Stomach (tissue), 8 donors: ENCODE measurements at regions not wholly inside any gene's neighbourhood (a gene's known extent, or its start where the extent isn't known, plus 50 kb on each side); places are given as distances from the start of the nearest gene placed in this dataset.

Source experiments
- DNase-seq, 2 donors: peaks; one replicate each; pipeline versions ENCODE4 v3.0.0 to v3.0.0-alpha.2; 2013 to 2019
- H3K27ac ChIP-seq, 5 donors: fragments of 200-600 bp in 4 of 5; sonication (generic) in 4 of 5; one replicate each; pipeline ENCODE4 v1.5.1; 2013 to 2019; ENCODE audit warnings: mild to moderate bottlenecking in 1 of 5, moderate library complexity in 1 of 5
- H3K27me3 ChIP-seq, 3 donors: fragments of 200-600 bp; sonication (generic); one replicate each; pipeline ENCODE4 v1.5.1; 2017 to 2019; ENCODE audit warnings: mixed run types in 1 of 3
- H3K36me3 ChIP-seq, 4 donors: fragments of 200-600 bp; sonication (generic); 1 replicate in 3 of 4; 2 replicates in 1 of 4; pipeline ENCODE4 v1.5.1; 2016 to 2019
- H3K4me1 ChIP-seq, 4 donors: fragments of 200-600 bp; sonication (generic); one replicate each; pipeline ENCODE4 v1.5.1; 2016 to 2019
- H3K4me3 ChIP-seq, 4 donors: fragments of 200-600 bp; sonication (generic) in 3 of 4; one replicate each; pipeline ENCODE4 v1.5.1; 2016 to 2019; ENCODE audit warnings: mild to moderate bottlenecking in 1 of 4
- H3K9me3 ChIP-seq, 4 donors: fragments of 200-600 bp; sonication (generic); one replicate each; pipeline ENCODE4 v1.5.1; 2016 to 2019
- EP300 ChIP-seq: sonication (generic); formaldehyde crosslinking; IDR thresholded peaks from one replicate; pipeline ENCODE4 v1.6.1; 2017; ENCODE audit warnings: antibody characterized with exemption
- POLR2A ChIP-seq, 4 donors: fragments of 450-650 bp; IDR thresholded peaks; one replicate each; pipeline ENCODE4 v1.6.1; 2016; ENCODE audit warnings: antibody characterized with exemption in 4 of 4, control low read depth in 2 of 4, mild to moderate bottlenecking in 1 of 4, moderate library complexity in 1 of 4
- POLR2AphosphoS5 ChIP-seq, 3 donors: sonication (generic); formaldehyde crosslinking; IDR thresholded peaks; one replicate each; pipeline ENCODE4 v1.6.1; 2016; ENCODE audit warnings: antibody characterized with exemption in 3 of 3
- WGBS, 5 donors: extraction: QIAGEN DNeasy Blood & Tissue Kit in 3 of 5; methylation state at CpG; one replicate each; pipeline versions ENCODE4 v1.1.5 to v1.1.7; 2013 to 2018; 5-methylcytosine and 5-hydroxymethylcytosine counted together
- intact Hi-C: fragments of 100-400 bp; cut with DNase I; formaldehyde crosslinking; loops from one replicate; pipeline ENCODE4 v1.15.1; 2023; ENCODE audit warnings: low total_unique reads
- TF ChIP-seq, protein P1 (sequence below), 7 experiments: fragments of 450-650 bp in 4 of 7; fragments of 200-600 bp in 3 of 7; sonication (generic) in 3 of 7; IDR thresholded peaks; one replicate each; pipeline ENCODE4 v1.5.1; 2016 to 2019; ENCODE audit warnings: antibody characterized with exemption in 7 of 7, control low read depth in 2 of 7, mild to moderate bottlenecking in 1 of 7
- donor health status: healthy with polysubstance abuse.
- donor health status: Bipolar disorder and iron deficiency.
- donor health status: healthy.

DNA sequence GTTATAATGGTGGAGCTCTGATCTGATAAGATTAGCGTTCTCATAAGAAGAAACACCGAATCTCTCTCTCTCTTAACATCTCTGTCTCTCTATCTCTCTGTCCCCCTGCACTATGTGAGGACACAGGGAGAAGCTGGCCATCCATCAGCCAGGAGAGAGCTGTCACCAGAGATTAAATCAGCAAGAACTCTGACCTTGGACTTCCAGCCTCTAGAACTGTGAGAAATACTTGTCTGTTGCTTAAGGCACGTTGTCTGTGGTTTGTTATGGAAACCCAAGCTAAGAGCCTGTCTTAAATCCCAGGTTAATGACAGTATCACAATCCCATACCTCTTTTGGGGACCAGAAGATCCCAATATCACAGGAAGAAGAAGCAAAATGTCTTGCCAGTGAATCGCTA is 132.0 kb upstream of the AKR1E2 start:
- 82 to 90% (median 87%) methylated on average over 4 of the region's 4 CpGs for whole genome bisulfite sequencing, 5 donors
- Histone ChIP-seq H3K4me3 (no peak overlapping the region), H3K27me3 (no peaks in the 10 kb centered on the region), H3K27ac (no peak overlapping the region), H3K4me1 (no peaks in the 10 kb centered on the region), H3K9me3 (no peaks in the 10 kb centered on the region), H3K36me3 (no peaks in the 10 kb centered on the region)
- TF ChIP-seq EP300 (no peak), POLR2A (IDR thresholded peaks at IDR 0.05) (no peak), POLR2AphosphoS5 (IDR thresholded peaks at IDR 0.05) (no peak)
- TF ChIP-seq, protein P1, sequence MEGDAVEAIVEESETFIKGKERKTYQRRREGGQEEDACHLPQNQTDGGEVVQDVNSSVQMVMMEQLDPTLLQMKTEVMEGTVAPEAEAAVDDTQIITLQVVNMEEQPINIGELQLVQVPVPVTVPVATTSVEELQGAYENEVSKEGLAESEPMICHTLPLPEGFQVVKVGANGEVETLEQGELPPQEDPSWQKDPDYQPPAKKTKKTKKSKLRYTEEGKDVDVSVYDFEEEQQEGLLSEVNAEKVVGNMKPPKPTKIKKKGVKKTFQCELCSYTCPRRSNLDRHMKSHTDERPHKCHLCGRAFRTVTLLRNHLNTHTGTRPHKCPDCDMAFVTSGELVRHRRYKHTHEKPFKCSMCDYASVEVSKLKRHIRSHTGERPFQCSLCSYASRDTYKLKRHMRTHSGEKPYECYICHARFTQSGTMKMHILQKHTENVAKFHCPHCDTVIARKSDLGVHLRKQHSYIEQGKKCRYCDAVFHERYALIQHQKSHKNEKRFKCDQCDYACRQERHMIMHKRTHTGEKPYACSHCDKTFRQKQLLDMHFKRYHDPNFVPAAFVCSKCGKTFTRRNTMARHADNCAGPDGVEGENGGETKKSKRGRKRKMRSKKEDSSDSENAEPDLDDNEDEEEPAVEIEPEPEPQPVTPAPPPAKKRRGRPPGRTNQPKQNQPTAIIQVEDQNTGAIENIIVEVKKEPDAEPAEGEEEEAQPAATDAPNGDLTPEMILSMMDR (IDR thresholded peaks at IDR 0.05), result no peak
- DNase-seq, result no peak
- intact Hi-C loops, result no loop called here

DNA sequence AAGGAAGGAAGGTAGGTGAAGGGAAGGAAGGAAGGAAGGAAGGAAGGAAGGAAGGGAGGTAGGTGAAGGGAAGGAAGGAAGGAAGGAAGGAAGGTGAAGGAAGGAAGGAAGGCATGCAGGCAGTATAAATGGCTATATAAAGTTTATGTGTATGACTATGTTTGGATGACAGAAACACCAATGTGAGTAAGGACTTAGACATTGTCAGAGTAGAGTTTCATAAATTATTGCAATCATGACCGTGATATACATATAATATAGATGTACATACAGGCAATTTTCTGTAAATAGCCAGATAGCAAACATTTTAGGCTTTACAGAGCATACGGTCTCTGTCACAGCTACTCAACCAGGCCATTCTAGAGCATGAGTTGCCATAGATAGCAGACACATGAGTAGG is 133.8 kb upstream of the AKR1E2 start:
- H3K9me3 ChIP-seq, result no peaks in the 10 kb centered on the region
- H3K4me1 ChIP-seq, result no peaks in the 10 kb centered on the region
- H3K27ac ChIP-seq, result no peak overlapping the region
- H3K27me3 ChIP-seq, result no peaks in the 10 kb centered on the region
- 92 to 97% (median 94%) methylated on average over 2 of the region's 2 CpGs for WGBS, 5 donors
- TF ChIP-seq POLR2AphosphoS5 (IDR thresholded peaks at IDR 0.05), result no peak
- TF ChIP-seq, protein P1 (IDR thresholded peaks at IDR 0.05), result no peak
- TF ChIP-seq EP300, result no peak
- TF ChIP-seq POLR2A (IDR thresholded peaks at IDR 0.05), result no peak
- no peak overlapping the region for H3K4me3 ChIP-seq
- intact Hi-C loops, result no loop called here
- no peak for DNase-seq
- no peaks in the 10 kb centered on the region for H3K36me3 ChIP-seq

DNA sequence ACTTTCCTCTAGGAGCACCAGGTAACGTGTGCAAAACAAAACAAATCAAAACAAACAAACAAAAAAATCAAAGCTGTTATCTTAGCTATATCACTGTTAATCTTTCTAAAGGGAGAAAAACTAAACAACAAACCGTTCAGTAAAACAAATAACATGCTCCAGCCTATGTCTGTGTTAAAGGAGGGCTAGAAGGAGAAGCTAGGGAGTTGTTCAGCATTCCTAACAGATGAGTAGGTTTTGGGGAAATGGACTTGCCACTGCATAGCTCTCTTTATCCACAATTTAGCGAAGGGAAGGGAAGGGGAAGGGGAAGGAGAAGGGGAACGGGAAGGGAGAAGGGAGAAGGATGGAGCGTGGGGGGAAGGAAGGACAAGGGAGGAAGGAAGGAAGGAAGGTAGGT is 134.2 kb upstream of the AKR1E2 start:
- Histone ChIP-seq H3K27ac (no peak overlapping the region), H3K9me3 (no peaks in the 10 kb centered on the region), H3K4me3 (no peak overlapping the region), H3K4me1 (no peaks in the 10 kb centered on the region), H3K36me3 (no peaks in the 10 kb centered on the region), H3K27me3 (no peaks in the 10 kb centered on the region)
- 41 to 64% (median 58%) methylated on average over 3 to 5 of the region's 5 CpGs for WGBS, 5 donors
- no peak for DNase-seq
- intact Hi-C loops, result no loop called here
- TF ChIP-seq POLR2AphosphoS5 (IDR thresholded peaks at IDR 0.05), result no peak
- no peak for TF ChIP-seq EP300
- TF ChIP-seq, protein P1 (IDR thresholded peaks at IDR 0.05), result no peak
- TF ChIP-seq POLR2A (IDR thresholded peaks at IDR 0.05), result no peak

DNA sequence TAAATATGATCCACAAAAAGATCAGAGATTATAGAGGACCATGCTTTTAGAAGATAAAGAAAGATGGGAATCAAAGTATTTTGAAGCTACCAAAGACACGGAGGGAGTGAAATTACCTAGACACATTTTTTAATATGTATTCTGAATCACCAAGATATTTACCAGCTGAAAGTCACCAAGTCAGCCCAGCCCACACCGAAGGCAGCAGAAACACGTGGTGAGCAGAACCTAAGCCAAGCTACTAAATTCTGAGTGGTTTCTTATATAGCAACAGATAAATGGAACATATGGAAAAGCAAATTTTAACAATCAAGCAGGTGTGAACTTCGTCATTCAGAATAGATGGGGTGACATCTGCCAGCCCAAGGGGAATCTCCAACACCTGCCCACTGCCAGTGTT is 134.7 kb upstream of the AKR1E2 start:
- Histone ChIP-seq H3K36me3 (no peaks in the 10 kb centered on the region), H3K27me3 (no peaks in the 10 kb centered on the region), H3K4me3 (no peak overlapping the region), H3K9me3 (no peaks in the 10 kb centered on the region), H3K4me1 (no peaks in the 10 kb centered on the region), H3K27ac (no peak overlapping the region)
- DNase-seq, result no peak
- intact Hi-C loops, result no loop called here
- TF ChIP-seq POLR2AphosphoS5 (IDR thresholded peaks at IDR 0.05) (no peak), POLR2A (IDR thresholded peaks at IDR 0.05) (no peak), EP300 (no peak)
- TF ChIP-seq, protein P1 (IDR thresholded peaks at IDR 0.05), result no peak
- 66 to 70% (median 68%) methylated on average over 4 of the region's 4 CpGs for WGBS, 5 donors
